Renal pelvis (tissue), 1 donor: ENCODE measurements at regions not wholly inside any gene's neighbourhood (a gene's known extent, or its start where the extent isn't known, plus 50 kb on each side); places are given as distances from the start of the nearest gene placed in this dataset.

Source experiments
- DNase-seq: peaks from one replicate; pipeline ENCODE4 v3.0.0-alpha.2; 2013

DNA sequence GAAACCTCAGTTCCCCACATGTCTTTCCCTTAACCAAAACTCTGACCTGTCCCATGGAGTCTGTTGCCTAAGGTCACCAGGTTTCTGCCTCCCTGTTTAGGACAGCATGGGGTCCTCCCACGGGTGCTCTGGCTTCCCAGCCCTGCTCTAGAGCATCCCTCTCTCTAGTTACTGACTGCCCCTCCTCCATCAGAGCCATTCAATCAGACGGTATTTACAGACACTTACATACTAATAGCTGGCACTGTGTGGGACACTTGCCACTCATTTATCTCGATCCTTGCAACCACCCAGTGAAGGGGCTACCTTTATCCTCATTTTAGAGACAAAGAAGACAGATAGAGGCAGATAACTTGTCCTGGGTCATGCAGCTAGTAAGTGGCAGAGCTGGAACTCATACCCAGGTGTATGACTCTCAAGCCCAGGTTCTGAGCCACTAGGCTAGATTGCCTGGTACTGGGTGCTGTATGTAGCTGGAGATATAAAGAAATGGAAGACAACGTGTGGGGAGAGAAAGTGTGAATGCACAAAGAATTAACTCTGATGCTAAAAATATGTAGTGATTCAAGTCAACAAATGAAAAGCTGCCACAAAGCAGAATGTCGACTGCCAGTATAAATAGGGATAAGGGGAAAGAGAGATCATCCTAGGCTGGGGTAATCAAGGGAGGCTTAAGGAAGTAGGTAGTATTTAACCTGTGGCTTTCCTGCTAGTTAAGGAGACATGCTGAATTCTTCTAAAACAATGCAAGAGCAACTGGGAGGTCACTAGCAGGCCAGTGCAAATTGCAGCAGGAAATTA, 52.5 kb upstream of the PDE8B start:
- DNase-seq: no peak

DNA sequence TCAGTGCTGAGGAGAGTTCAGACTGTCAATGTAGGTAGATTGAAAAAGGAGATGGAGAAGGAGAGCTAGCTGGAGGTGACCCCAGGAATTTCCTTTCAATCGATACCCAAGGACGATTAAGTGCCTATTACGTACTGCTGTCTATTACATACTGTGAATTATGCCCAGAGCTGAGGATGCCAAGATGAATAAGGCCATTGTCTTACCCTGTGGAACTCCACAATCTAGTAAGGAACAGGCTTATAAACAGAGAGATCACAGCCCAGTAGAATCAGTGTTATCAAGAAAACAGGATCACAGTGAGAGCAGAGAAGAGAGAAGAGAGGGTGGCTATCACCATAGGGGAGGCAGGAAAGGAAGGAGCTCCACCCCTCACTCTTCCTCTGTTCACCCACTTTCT, 54.1 kb upstream of the PDE8B start:
- DNase-seq: no peak

GRCh38 chr5:77155179-77155785, 55.2 kb upstream of the PDE8B start:
- DNase-seq: no peak

GRCh38 chr5:77152441-77152840, 58.0 kb upstream of the PDE8B start:
- no peak for DNase-seq

- DNase-seq: no peak
Measured at GRCh38 chr5:77151501-77151900, 59.0 kb upstream of the PDE8B start.

GRCh38 chr5:77146896-77147295, 59.8 kb upstream of the ZBED3 start:
- DNase-seq: no peak

DNA sequence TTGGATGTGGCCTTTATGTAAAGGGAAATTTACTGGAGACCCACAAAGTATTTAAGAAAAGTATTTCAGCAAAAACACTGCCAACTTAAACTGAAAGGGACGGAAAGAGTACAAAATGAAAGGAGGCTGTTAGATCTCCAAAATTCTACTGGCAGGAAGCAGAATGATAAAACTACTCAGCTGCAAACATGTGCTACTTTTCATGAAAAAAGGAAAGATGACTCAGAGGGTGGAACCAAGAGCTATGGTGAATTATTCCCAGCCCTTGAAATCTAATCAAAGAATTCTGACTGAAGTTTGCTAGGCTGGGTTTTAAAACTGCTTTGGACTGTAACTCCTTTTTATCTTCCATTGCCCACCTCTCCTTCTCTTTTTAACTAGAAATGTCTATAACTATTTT, 58.6 kb upstream of the ZBED3 start:
- no peak for DNase-seq

GRCh38 chr5:77144837-77145139, 57.7 kb upstream of the ZBED3 start:
- DNase-seq: no peak

- peak; percentile 70 for DNase-seq
Measured at GRCh38 chr5:77143998-77144836, 57.1 kb upstream of the ZBED3 start.

- DNase-seq: no peak
Measured at GRCh38 chr5:77140350-77140749, 53.3 kb upstream of the ZBED3 start.

DNA sequence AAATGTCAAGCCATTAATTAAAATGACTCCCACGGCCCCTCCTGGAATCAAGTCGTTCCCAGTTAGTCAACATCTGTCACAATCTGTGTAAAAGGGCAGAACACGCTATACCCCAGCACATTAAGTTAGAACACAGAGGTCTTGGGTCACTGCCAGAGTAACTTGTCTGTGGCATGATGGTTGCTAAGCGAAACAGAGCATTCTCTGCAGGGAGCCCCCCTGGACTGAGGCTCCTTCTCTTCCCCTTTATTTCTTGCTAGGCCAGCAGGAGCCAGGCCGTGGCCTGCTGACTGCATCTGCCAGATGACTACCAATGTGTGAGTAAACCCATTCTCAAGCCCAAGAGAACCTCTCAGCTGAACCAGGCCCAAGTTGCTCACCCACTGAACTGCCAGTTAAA, 51.9 kb upstream of the ZBED3 start:
- peak; percentile 59 for DNase-seq
